Endothelial cell of umbilical vein (primary cell): ENCODE measurements at regions not wholly inside any gene's neighbourhood (a gene's known extent, or its start where the extent isn't known, plus 50 kb on each side); places are given as distances from the start of the nearest gene placed in this dataset.

Experiments used
- BruUV-seq: library from RNA; stranded (reverse); fragments of 400-500 nt; replicated peaks from 2 replicates; lab custom pipeline; 2021; lab: Mats Ljungman, UMichigan
- CTCF ChIA-PET: fragments of 300-600, 350-600 bp; sonication (Branson Sonifier 250); formaldehyde crosslinking; loops from one replicate; lab custom pipeline; 2021; ENCODE audit warnings: antibody characterized with exemption, inconsistent platforms; lab: Charles Lee
- POLR2A ChIA-PET: fragments of 300-600, 350-600 bp; sonication (Branson Sonifier 250); formaldehyde crosslinking; loops from one replicate; lab custom pipeline; 2021; ENCODE audit warnings: antibody characterized with exemption, inconsistent platforms; lab: Charles Lee
- DNase-seq: peaks from one replicate; pipeline ENCODE4 v3.0.0-alpha.2; 2011; ENCODE audit warnings: low read depth, low spot score
- FAIRE-seq: peaks from 2 replicates; lab custom pipeline; 2011; peaks lifted over from hg19 to GRCh38; lab: Jason Lieb, UNC
- H2AFZ ChIP-seq: 2 replicates; pipeline ENCODE4 v1.6.0; 2012; ENCODE audit warnings: low read depth, low read length, control low read depth, inconsistent platforms
- H3K27ac ChIP-seq: 2 replicates; pipeline ENCODE4 v1.5.1; 2011; ENCODE audit warnings: low read depth, mild to moderate bottlenecking, control low read depth, low read length, moderate library complexity; ENCODE audit not compliant: insufficient read depth
- H3K27me3 ChIP-seq, 2 experiments: 2 replicates each; pipeline versions ENCODE4 v1.6.0 to v1.6.1; 2011; ENCODE audit warnings: low read length in 2 of 2, mixed read lengths in 1 of 2; ENCODE audit not compliant: control insufficient read depth in 2 of 2, insufficient read depth in 2 of 2
- H3K36me3 ChIP-seq, 2 experiments: 2 replicates in 1 of 2; 3 replicates in 1 of 2; pipeline ENCODE4 v1.5.1; 2011; ENCODE audit warnings: low read length in 2 of 2, mild to moderate bottlenecking in 1 of 2, moderate library complexity in 1 of 2; ENCODE audit not compliant: control insufficient read depth in 2 of 2, insufficient read depth in 2 of 2; ENCODE audit errors: extremely low read depth in 1 of 2
- H3K4me1 ChIP-seq: 3 replicates; pipeline ENCODE4 v1.5.1; 2011; ENCODE audit warnings: mild to moderate bottlenecking, low read length; ENCODE audit not compliant: control insufficient read depth, insufficient read depth; ENCODE audit errors: extremely low read depth
- H3K4me2 ChIP-seq: 2 replicates; pipeline ENCODE4 v1.6.1; 2011; ENCODE audit warnings: low read length, control low read depth, mixed read lengths; ENCODE audit not compliant: insufficient read depth
- H3K4me3 ChIP-seq, 3 experiments: fragments of 200-600 bp in 1 of 3; sonication (generic), shearing (Covaris generic) in 1 of 3; replicated peaks in 1 of 3; 2 replicates each; pipeline ENCODE4 v1.5.1; 2011 to 2016; ENCODE audit warnings: control low read depth in 3 of 3, low read length in 3 of 3, mild to moderate bottlenecking in 2 of 3, inconsistent platforms in 1 of 3, low read depth in 1 of 3, moderate library complexity in 1 of 3; ENCODE audit not compliant: insufficient read depth in 1 of 3
- H3K79me2 ChIP-seq: 2 replicates; pipeline ENCODE4 v1.6.0; 2012; ENCODE audit warnings: low read length, inconsistent platforms; ENCODE audit not compliant: control insufficient read depth, insufficient read depth
- H3K9ac ChIP-seq: replicated peaks from 2 replicates; pipeline ENCODE3; 2011; ENCODE audit warnings: low read length, control low read depth; ENCODE audit not compliant: insufficient read depth; ENCODE audit errors: extremely low read depth
- H3K9me1 ChIP-seq: replicated peaks from 3 replicates; pipeline ENCODE4 v1.6.0; 2011; ENCODE audit warnings: mild to moderate bottlenecking, low read length; ENCODE audit not compliant: control insufficient read depth, insufficient read depth; ENCODE audit errors: extremely low read depth
- H3K9me3 ChIP-seq: replicated peaks from 2 replicates; pipeline ENCODE4 v1.5.1; 2012; ENCODE audit warnings: low read length, inconsistent platforms; ENCODE audit not compliant: control insufficient read depth, insufficient read depth
- H4K20me1 ChIP-seq: replicated peaks from 2 replicates; pipeline ENCODE3; 2011; ENCODE audit warnings: mild to moderate bottlenecking, low read length; ENCODE audit not compliant: control insufficient read depth, insufficient read depth; ENCODE audit errors: extremely low read depth
- EZH2 ChIP-seq: IDR thresholded peaks from 2 replicates; pipeline ENCODE4 v1.6.1; 2012; ENCODE audit warnings: borderline replicate concordance, low read depth, mild to moderate bottlenecking, moderate library complexity, low read length, inconsistent platforms; ENCODE audit not compliant: severe bottlenecking
- FOS ChIP-seq: IDR thresholded peaks from 2 replicates; pipeline ENCODE4 v1.6.1; 2011; ENCODE audit warnings: mild to moderate bottlenecking, low read length, moderate library complexity, borderline replicate concordance; ENCODE audit not compliant: insufficient read depth
- GATA2 ChIP-seq: IDR thresholded peaks from 2 replicates; pipeline ENCODE4 v1.7.0; 2011; ENCODE audit warnings: low read depth, mild to moderate bottlenecking, moderate library complexity, mixed read lengths, low read length; ENCODE audit not compliant: insufficient read length, insufficient read depth
- JUN ChIP-seq: IDR thresholded peaks from 2 replicates; pipeline ENCODE4 v1.6.1; 2011; ENCODE audit warnings: borderline replicate concordance, low read depth; ENCODE audit not compliant: insufficient read length, insufficient read depth
- MYC ChIP-seq: IDR thresholded peaks from one replicate; pipeline ENCODE4 v1.6.1; 2011; ENCODE audit warnings: mild to moderate bottlenecking, low read depth, low read length
- POLR2A ChIP-seq: IDR thresholded peaks from 2 replicates; pipeline ENCODE4 v1.6.1; 2012; ENCODE audit warnings: low read depth, mild to moderate bottlenecking, control low read depth, low read length
- POLR2AphosphoS5 ChIP-seq: IDR thresholded peaks from 2 replicates; pipeline ENCODE4 v1.6.1; 2012; ENCODE audit warnings: low read depth, mild to moderate bottlenecking, control low read depth, low read length, moderate library complexity; ENCODE audit not compliant: insufficient read depth
- dilution Hi-C: fragments of 300-500 bp; cut with MboI; formaldehyde crosslinking; loops from one replicate; pipeline ENCODE4 v1.15.0; 2019; ENCODE audit warnings: low sequenced_read_pairs; ENCODE audit not compliant: extremely low pct_ligation_motif_present
- intact Hi-C: fragments of 100-400 bp; cut with micrococcal nuclease; formaldehyde crosslinking; loops from one replicate; pipeline ENCODE4 v1.10.0; 2022
- TF ChIP-seq, protein P1 (sequence below): IDR thresholded peaks from 2 replicates; pipeline ENCODE4 v1.6.1; 2011; ENCODE audit not compliant: insufficient read depth, insufficient read length
- TF ChIP-seq, protein P2 (sequence below), 2 donors: IDR thresholded peaks; 1 replicate in 1 of 2; 2 replicates in 1 of 2; pipeline ENCODE4 v1.5.1; 2011; ENCODE audit warnings: low read length in 2 of 2, mild to moderate bottlenecking in 2 of 2, moderate library complexity in 2 of 2, control low read depth in 1 of 2, inconsistent platforms in 1 of 2, low read depth in 1 of 2; ENCODE audit not compliant: insufficient read depth in 1 of 2; ENCODE audit errors: extremely low read depth in 1 of 2

DNA sequence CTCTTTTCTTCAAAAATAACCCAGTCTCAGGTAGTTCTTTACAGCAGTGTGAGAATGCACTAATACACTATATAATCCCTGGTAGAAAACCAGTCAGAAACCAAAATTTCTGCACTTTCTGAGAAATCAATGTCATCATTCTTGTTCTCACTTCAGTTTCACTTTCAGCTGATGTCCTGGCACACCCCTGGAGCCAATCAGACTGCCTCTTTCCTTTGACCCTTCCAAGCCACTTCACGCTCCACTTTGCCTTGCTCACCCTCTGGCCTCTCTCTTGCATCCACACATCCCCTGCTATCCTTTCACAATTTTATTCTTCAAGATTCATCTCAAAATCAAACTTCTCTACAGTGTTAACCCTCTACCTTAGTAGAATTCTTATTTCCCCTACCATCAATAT lies 181.1 kb downstream of the ASCL1 start:
- FAIRE-seq (no peak), DNase-seq (no peak)
- Histone ChIP-seq H3K9ac (no peak overlapping the region), H3K36me3 (no peaks in the 10 kb centered on the region), H3K27me3 (no peaks in the 10 kb centered on the region), H3K4me2 (no peak overlapping the region), H3K9me1 (no peaks in the 10 kb centered on the region), H3K4me3 (no peak overlapping the region), H3K27ac (no peak overlapping the region), H4K20me1 (no peaks in the 10 kb centered on the region), H3K9me3 (no peaks in the 10 kb centered on the region), H2AFZ (no peak overlapping the region), H3K4me1 (no peaks in the 10 kb centered on the region), H3K79me2 (no peaks in the 10 kb centered on the region)
- CTCF ChIA-PET: no interaction called here
- TF ChIP-seq, protein P1, sequence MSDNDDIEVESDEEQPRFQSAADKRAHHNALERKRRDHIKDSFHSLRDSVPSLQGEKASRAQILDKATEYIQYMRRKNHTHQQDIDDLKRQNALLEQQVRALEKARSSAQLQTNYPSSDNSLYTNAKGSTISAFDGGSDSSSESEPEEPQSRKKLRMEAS: no peak
- dilution Hi-C loops: no loop called here
- POLR2A ChIA-PET: no interaction called here
- intact Hi-C loops: no loop called here
- no TSS peak for BruUV-seq

DNA sequence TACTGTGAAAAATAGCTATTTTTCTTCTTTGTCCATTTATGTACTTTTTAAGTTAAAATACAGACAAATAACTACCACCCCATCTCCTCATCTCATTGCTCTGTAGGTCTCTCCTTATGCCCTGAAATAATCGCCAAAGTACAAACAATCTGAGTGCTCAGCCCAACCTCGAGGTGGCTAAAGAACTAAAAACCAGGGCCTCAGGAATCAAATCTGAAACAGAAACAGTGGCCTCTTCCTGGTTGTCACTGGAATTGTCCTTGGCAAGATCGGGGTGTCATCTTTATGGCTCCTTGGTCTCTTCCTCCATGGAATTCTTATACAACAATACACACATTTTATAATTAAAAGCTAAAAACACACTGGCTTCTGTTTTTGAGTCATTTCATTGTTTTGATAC lies 182.4 kb downstream of the ASCL1 start:
- no peaks in the 10 kb centered on the region for H3K79me2 ChIP-seq
- no peak overlapping the region for H2AFZ ChIP-seq
- CTCF ChIA-PET: no interaction called here
- POLR2A ChIA-PET: no interaction called here
- no peak overlapping the region for H3K4me3 ChIP-seq
- intact Hi-C loops (no loop called here), dilution Hi-C loops (no loop called here)
- FAIRE-seq (no peak), DNase-seq (no peak)
- H3K9me3 ChIP-seq: no peaks in the 10 kb centered on the region
- no peaks in the 10 kb centered on the region for H4K20me1 ChIP-seq
- no peak overlapping the region for H3K9ac ChIP-seq
- H3K4me1 ChIP-seq: no peaks in the 10 kb centered on the region
- no peaks in the 10 kb centered on the region for H3K9me1 ChIP-seq
- no peaks in the 10 kb centered on the region for H3K36me3 ChIP-seq
- BruUV-seq: no TSS peak
- H3K4me2 ChIP-seq: no peak overlapping the region
- TF ChIP-seq, protein P1: no peak
- TF ChIP-seq JUN (no peak), GATA2 (no peak), FOS (no peak), POLR2A (no peak), POLR2AphosphoS5 (no peak), EZH2 (no peak), MYC (no peak)
- TF ChIP-seq, protein P2, sequence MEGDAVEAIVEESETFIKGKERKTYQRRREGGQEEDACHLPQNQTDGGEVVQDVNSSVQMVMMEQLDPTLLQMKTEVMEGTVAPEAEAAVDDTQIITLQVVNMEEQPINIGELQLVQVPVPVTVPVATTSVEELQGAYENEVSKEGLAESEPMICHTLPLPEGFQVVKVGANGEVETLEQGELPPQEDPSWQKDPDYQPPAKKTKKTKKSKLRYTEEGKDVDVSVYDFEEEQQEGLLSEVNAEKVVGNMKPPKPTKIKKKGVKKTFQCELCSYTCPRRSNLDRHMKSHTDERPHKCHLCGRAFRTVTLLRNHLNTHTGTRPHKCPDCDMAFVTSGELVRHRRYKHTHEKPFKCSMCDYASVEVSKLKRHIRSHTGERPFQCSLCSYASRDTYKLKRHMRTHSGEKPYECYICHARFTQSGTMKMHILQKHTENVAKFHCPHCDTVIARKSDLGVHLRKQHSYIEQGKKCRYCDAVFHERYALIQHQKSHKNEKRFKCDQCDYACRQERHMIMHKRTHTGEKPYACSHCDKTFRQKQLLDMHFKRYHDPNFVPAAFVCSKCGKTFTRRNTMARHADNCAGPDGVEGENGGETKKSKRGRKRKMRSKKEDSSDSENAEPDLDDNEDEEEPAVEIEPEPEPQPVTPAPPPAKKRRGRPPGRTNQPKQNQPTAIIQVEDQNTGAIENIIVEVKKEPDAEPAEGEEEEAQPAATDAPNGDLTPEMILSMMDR (IDR thresholded peaks at IDR 0.05; ENCODE audit: extremely low read depth in 1 of 2, insufficient read depth in 1 of 2, low read depth in 1 of 2, low read length in 2 of 2): no peak
- no peaks in the 10 kb centered on the region for H3K27me3 ChIP-seq
- no peak overlapping the region for H3K27ac ChIP-seq
